Loucy (cell line): ENCODE measurements at regions not wholly inside any gene's neighbourhood (a gene's known extent, or its start where the extent isn't known, plus 50 kb on each side); places are given as distances from the start of the nearest gene placed in this dataset.

Experiments
- H2AFZ ChIP-seq: fragments of 200-600 bp; sonication (generic); 2 replicates; pipeline ENCODE4 v1.6.0; 2016; ENCODE audit warnings: antibody characterized with exemption, mild to moderate bottlenecking, low read length, moderate library complexity
- H3F3A ChIP-seq: fragments of 200-600 bp; 2 replicates; pipeline ENCODE4 v1.6.0; 2016; ENCODE audit warnings: antibody characterized with exemption, low read depth, mild to moderate bottlenecking
- H3K27me3 ChIP-seq: fragments of 200-600 bp; sonication (generic); 2 replicates; pipeline ENCODE4 v1.6.1; 2014; ENCODE audit warnings: low read length, mild to moderate bottlenecking; ENCODE audit not compliant: insufficient read depth, poor library complexity, severe bottlenecking
- H3K36me3 ChIP-seq: fragments of 200-600 bp; sonication (generic); 2 replicates; pipeline ENCODE4 v1.6.1; 2016; ENCODE audit warnings: low read length; ENCODE audit not compliant: insufficient read depth
- H3K4me1 ChIP-seq: fragments of 200-600 bp; sonication (generic); 2 replicates; pipeline ENCODE4 v1.5.1; 2014; ENCODE audit warnings: low read length, mild to moderate bottlenecking; ENCODE audit not compliant: insufficient read depth, poor library complexity, severe bottlenecking
- H3K4me2 ChIP-seq: fragments of 200-600 bp; sonication (generic); 2 replicates; pipeline ENCODE4 v1.6.0; 2014; ENCODE audit warnings: antibody characterized with exemption, low read length, low read depth, mild to moderate bottlenecking; ENCODE audit not compliant: poor library complexity, severe bottlenecking
- H3K4me3 ChIP-seq: fragments of 200-600 bp; sonication (generic); 2 replicates; pipeline ENCODE4 v1.5.1; 2014; ENCODE audit warnings: low read length, mild to moderate bottlenecking, mixed read lengths; ENCODE audit not compliant: poor library complexity, severe bottlenecking
- H3K79me2 ChIP-seq: fragments of 200-600 bp; sonication (generic); 2 replicates; pipeline ENCODE4 v1.6.1; 2014; ENCODE audit warnings: low read length; ENCODE audit not compliant: insufficient read depth
- H3K9ac ChIP-seq: fragments of 200-600 bp; sonication (generic); 2 replicates; pipeline ENCODE4 v1.6.0; 2014; ENCODE audit warnings: mild to moderate bottlenecking, low read depth, low read length, moderate library complexity; ENCODE audit not compliant: poor library complexity, severe bottlenecking
- H3K9me2 ChIP-seq: fragments of 200-600 bp; sonication (generic); replicated peaks from 2 replicates; pipeline ENCODE4 v1.6.1; 2016; ENCODE audit warnings: low read depth, low read length, mixed read lengths
- H3K9me3 ChIP-seq: fragments of 200-600 bp; sonication (generic); 2 replicates; pipeline ENCODE4 v1.6.1; 2014; ENCODE audit warnings: mild to moderate bottlenecking, antibody characterized with exemption, low read length, low read depth; ENCODE audit not compliant: insufficient read depth
- H4K20me1 ChIP-seq: fragments of 200-600 bp; sonication (generic); 2 replicates; pipeline ENCODE4 v1.6.0; 2014; ENCODE audit warnings: antibody characterized with exemption, low read length, mild to moderate bottlenecking; ENCODE audit not compliant: insufficient read depth, poor library complexity, severe bottlenecking
- EZH2phosphoT487 ChIP-seq: fragments of 200-600 bp; IDR thresholded peaks from 2 replicates; pipeline ENCODE4 v1.6.1; 2018; ENCODE audit warnings: antibody characterized with exemption, mild to moderate bottlenecking, moderate library complexity, borderline replicate concordance
- TF ChIP-seq, protein P1 (sequence below): fragments of 200-600 bp; sonication (generic); conservative IDR thresholded peaks from 2 replicates; pipeline ENCODE4 v1.5.1; 2014; ENCODE audit warnings: mild to moderate bottlenecking, antibody characterized with exemption, low read length

GRCh38 chr6:68458447-68458846, 176.6 kb upstream of the ADGRB3 start:
- no peaks in the 10 kb centered on the region for H3K9me2 ChIP-seq
- no peaks in the 10 kb centered on the region for H3K9me3 ChIP-seq

DNA sequence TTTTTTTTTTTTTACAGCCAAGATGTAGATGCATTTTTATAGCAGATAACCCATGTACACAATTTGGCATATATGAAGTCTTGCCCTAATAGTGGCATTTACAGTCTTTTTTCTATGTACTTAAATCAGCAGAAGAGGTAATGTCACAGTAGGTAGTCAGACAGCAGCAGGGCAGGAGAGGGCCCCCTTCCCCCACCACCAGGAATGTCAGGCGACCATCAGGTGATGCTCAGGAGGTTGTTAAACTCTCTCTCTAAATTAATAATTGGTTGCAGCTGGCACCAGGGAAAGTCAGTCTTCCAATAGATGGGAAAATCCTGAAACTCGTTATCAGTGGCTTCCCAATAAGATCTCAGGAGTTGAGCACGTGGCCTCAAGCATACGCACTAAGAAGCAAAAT, 188.0 kb upstream of the ADGRB3 start:
- H3K9me3 ChIP-seq, result no peaks in the 10 kb centered on the region
- H3K27me3 ChIP-seq, result no peaks in the 10 kb centered on the region
- H3K9ac ChIP-seq, result no peak overlapping the region
- H2AFZ ChIP-seq, result no peak overlapping the region
- no peak overlapping the region for H3K4me2 ChIP-seq
- no peaks in the 10 kb centered on the region for H3K4me1 ChIP-seq
- no peaks in the 10 kb centered on the region for H3K9me2 ChIP-seq
- no peaks in the 10 kb centered on the region for H4K20me1 ChIP-seq
- no peaks in the 10 kb centered on the region for H3K36me3 ChIP-seq
- H3F3A ChIP-seq, result no peaks in the 10 kb centered on the region
- no peak overlapping the region for H3K4me3 ChIP-seq
- H3K79me2 ChIP-seq, result no peaks in the 10 kb centered on the region
- TF ChIP-seq, protein P1, sequence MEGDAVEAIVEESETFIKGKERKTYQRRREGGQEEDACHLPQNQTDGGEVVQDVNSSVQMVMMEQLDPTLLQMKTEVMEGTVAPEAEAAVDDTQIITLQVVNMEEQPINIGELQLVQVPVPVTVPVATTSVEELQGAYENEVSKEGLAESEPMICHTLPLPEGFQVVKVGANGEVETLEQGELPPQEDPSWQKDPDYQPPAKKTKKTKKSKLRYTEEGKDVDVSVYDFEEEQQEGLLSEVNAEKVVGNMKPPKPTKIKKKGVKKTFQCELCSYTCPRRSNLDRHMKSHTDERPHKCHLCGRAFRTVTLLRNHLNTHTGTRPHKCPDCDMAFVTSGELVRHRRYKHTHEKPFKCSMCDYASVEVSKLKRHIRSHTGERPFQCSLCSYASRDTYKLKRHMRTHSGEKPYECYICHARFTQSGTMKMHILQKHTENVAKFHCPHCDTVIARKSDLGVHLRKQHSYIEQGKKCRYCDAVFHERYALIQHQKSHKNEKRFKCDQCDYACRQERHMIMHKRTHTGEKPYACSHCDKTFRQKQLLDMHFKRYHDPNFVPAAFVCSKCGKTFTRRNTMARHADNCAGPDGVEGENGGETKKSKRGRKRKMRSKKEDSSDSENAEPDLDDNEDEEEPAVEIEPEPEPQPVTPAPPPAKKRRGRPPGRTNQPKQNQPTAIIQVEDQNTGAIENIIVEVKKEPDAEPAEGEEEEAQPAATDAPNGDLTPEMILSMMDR, result no peak
- TF ChIP-seq EZH2phosphoT487, result no peak

More at GRCh38 chr6:68458447-68458846, 176.6 kb upstream of the ADGRB3 start:
- Histone ChIP-seq H4K20me1 (no peaks in the 10 kb centered on the region), H3K27me3 (no peaks in the 10 kb centered on the region), H3K4me1 (no peaks in the 10 kb centered on the region), H3F3A (no peaks in the 10 kb centered on the region), H3K79me2 (no peaks in the 10 kb centered on the region), H2AFZ (no peak overlapping the region), H3K4me3 (no peak overlapping the region), H3K4me2 (no peak overlapping the region), H3K9ac (no peak overlapping the region), H3K36me3 (no peaks in the 10 kb centered on the region)
- TF ChIP-seq, protein P1, result no peak
- no peak for TF ChIP-seq EZH2phosphoT487

GRCh38 chr6:68445926-68446325, 189.2 kb upstream of the ADGRB3 start:
- Histone ChIP-seq H3K79me2 (no peaks in the 10 kb centered on the region), H3K9me2 (no peaks in the 10 kb centered on the region), H4K20me1 (no peaks in the 10 kb centered on the region), H3K9ac (no peak overlapping the region), H3K36me3 (no peaks in the 10 kb centered on the region), H2AFZ (no peak overlapping the region), H3K27me3 (no peaks in the 10 kb centered on the region), H3K4me2 (no peak overlapping the region), H3K4me1 (no peaks in the 10 kb centered on the region), H3K9me3 (no peaks in the 10 kb centered on the region), H3F3A (no peaks in the 10 kb centered on the region), H3K4me3 (no peak overlapping the region)
- TF ChIP-seq EZH2phosphoT487, result no peak
- TF ChIP-seq, protein P1, result no peak
